Neural cell (in vitro differentiated cells): ENCODE measurements at regions not wholly inside any gene's neighbourhood (a gene's known extent, or its start where the extent isn't known, plus 50 kb on each side); places are given as distances from the start of the nearest gene placed in this dataset.

ENCODE experiments used
- H2AFZ ChIP-seq: fragments of 200-600, 300-800 bp; sonication (generic), shearing (Covaris generic); 2 replicates; pipeline ENCODE4 v1.6.0; 2014; ENCODE audit warnings: low read depth, mild to moderate bottlenecking, antibody characterized with exemption, low read length, moderate library complexity
- H3F3A ChIP-seq: fragments of 200-600 bp; shearing (Covaris generic); 2 replicates; pipeline ENCODE4 v1.6.1; 2016; ENCODE audit warnings: mild to moderate bottlenecking, moderate library complexity, mixed read lengths, antibody characterized with exemption, low read length; ENCODE audit not compliant: insufficient read depth, poor library complexity, severe bottlenecking
- H3K27ac ChIP-seq: fragments of 200-600, 300-800 bp; sonication (generic), shearing (Covaris generic); 2 replicates; pipeline ENCODE4 v1.5.1; 2014; ENCODE audit warnings: mild to moderate bottlenecking, low read length, moderate library complexity
- H3K27me3 ChIP-seq: fragments of 300-800, 200-600 bp; sonication (generic), shearing (Covaris generic); 2 replicates; pipeline ENCODE4 v1.6.0; 2014; ENCODE audit warnings: mild to moderate bottlenecking, low read depth, low read length, moderate library complexity; ENCODE audit not compliant: insufficient read depth
- H3K36me3 ChIP-seq: fragments of 300-800, 200-600 bp; sonication (generic), shearing (Covaris generic); 2 replicates; pipeline ENCODE4 v1.5.1; 2014; ENCODE audit warnings: mild to moderate bottlenecking, antibody characterized with exemption, low read length, moderate library complexity; ENCODE audit not compliant: insufficient read depth
- H3K4me2 ChIP-seq: fragments of 300-800, 200-600 bp; sonication (generic), shearing (Covaris generic); 2 replicates; pipeline ENCODE4 v1.6.0; 2014; ENCODE audit warnings: mild to moderate bottlenecking, low read length
- H3K4me3 ChIP-seq: fragments of 300-800, 200-600 bp; sonication (generic), shearing (Covaris generic); 2 replicates; pipeline ENCODE4 v1.5.1; 2014; ENCODE audit warnings: mild to moderate bottlenecking, low read length, moderate library complexity
- H3K79me2 ChIP-seq: fragments of 200-600 bp; shearing (Covaris generic); replicated peaks from 2 replicates; pipeline ENCODE4 v1.6.0; 2014; ENCODE audit warnings: mild to moderate bottlenecking, low read length, moderate library complexity; ENCODE audit not compliant: insufficient read depth
- H3K9ac ChIP-seq: fragments of 300-800, 200-600 bp; sonication (generic), shearing (Covaris generic); 2 replicates; pipeline ENCODE4 v1.6.1; 2016; ENCODE audit warnings: mild to moderate bottlenecking, low read length, mixed read lengths
- H3K9me2 ChIP-seq: fragments of 200-600 bp; shearing (Covaris generic); 2 replicates; pipeline ENCODE4 v1.6.1; 2016; ENCODE audit warnings: mild to moderate bottlenecking, low read length, mixed read lengths; ENCODE audit not compliant: insufficient read depth
- H3K9me3 ChIP-seq: fragments of 200-600, 300-800 bp; sonication (generic), shearing (Covaris generic); 2 replicates; pipeline ENCODE4 v1.6.1; 2016; ENCODE audit warnings: mild to moderate bottlenecking, mixed run types, low read length, moderate library complexity, mixed read lengths
- H4K20me1 ChIP-seq: fragments of 200-600 bp; shearing (Covaris generic); 2 replicates; pipeline ENCODE4 v1.6.1; 2016; ENCODE audit warnings: mild to moderate bottlenecking, mixed run types; ENCODE audit not compliant: insufficient read depth
- EP300 ChIP-seq: fragments of 450-650 bp; conservative IDR thresholded peaks from 2 replicates; pipeline ENCODE4 v1.6.1; 2014; ENCODE audit warnings: antibody characterized with exemption, mild to moderate bottlenecking, moderate library complexity; ENCODE audit not compliant: poor library complexity, severe bottlenecking
- EZH2 ChIP-seq: fragments of 200-600, 300-800 bp; shearing (Covaris generic), sonication (generic); IDR thresholded peaks from 2 replicates; pipeline ENCODE4 v1.6.1; 2014; ENCODE audit warnings: antibody characterized with exemption, low read length, borderline replicate concordance, mild to moderate bottlenecking; ENCODE audit not compliant: insufficient read depth, poor library complexity, severe bottlenecking
- MXI1 ChIP-seq: fragments of 450-650 bp; conservative IDR thresholded peaks from 2 replicates; pipeline ENCODE4 v1.6.1; 2014; ENCODE audit warnings: antibody characterized with exemption, mild to moderate bottlenecking; ENCODE audit not compliant: poor library complexity, severe bottlenecking
- POLR2AphosphoS5 ChIP-seq: IDR thresholded peaks from 2 replicates; pipeline ENCODE4 v1.6.1; 2012
- RAD21 ChIP-seq: fragments of 450-650 bp; conservative IDR thresholded peaks from 2 replicates; pipeline ENCODE4 v1.6.1; 2014; ENCODE audit warnings: antibody characterized with exemption, mild to moderate bottlenecking, moderate library complexity
- SMC3 ChIP-seq: fragments of 450-650 bp; conservative IDR thresholded peaks from 2 replicates; pipeline ENCODE4 v1.6.1; 2014; ENCODE audit warnings: antibody characterized with exemption, mild to moderate bottlenecking, moderate library complexity; ENCODE audit not compliant: poor library complexity
- TAF1 ChIP-seq: IDR thresholded peaks from 2 replicates; pipeline ENCODE4 v1.6.1; 2012; ENCODE audit warnings: low read depth
- TF ChIP-seq, protein P1 (sequence below): fragments of 450-650 bp; IDR thresholded peaks from 2 replicates; pipeline ENCODE4 v1.5.1; 2014; ENCODE audit warnings: antibody characterized with exemption, mild to moderate bottlenecking, moderate library complexity; ENCODE audit not compliant: poor library complexity, severe bottlenecking
- TF ChIP-seq, protein P2 (sequence below): IDR thresholded peaks from 2 replicates; pipeline ENCODE4 v1.6.1; 2012; ENCODE audit warnings: borderline replicate concordance

DNA sequence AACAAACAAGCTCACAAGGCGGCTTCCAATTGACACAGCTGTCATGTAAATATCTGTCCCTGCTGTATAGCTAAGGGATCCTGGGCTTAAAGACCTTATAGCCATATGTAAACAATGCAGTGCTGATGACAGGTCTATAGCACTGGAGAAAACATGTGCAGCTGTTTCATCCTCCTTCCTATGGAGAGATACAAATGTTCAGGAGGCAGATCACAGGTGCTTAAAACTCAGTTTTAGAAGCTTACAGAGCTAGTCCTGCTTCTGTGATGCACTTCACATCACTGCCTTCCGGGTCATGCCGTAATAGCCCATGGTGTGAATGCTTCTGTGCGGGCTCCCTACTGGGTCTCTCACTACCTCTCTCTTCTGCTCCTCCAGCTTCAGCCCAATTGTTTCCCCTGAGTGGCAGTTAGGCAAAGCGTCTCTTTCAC lies 262.4 kb upstream of the CHST9 start:
- Histone ChIP-seq H3K9me3 (no peaks in the 10 kb centered on the region), H3K4me2 (no peak overlapping the region), H3K9ac (no peak overlapping the region), H3K79me2 (no peaks in the 10 kb centered on the region), H4K20me1 (no peaks in the 10 kb centered on the region), H3K4me3 (no peak overlapping the region), H3K36me3 (no peaks in the 10 kb centered on the region), H3K9me2 (no peaks in the 10 kb centered on the region), H2AFZ (no peak overlapping the region), H3F3A (no peaks in the 10 kb centered on the region), H3K27ac (no peak overlapping the region), H3K27me3 (no peaks in the 10 kb centered on the region)
- no peak for TF ChIP-seq SMC3
- no peak for TF ChIP-seq TAF1
- TF ChIP-seq EP300, result no peak
- TF ChIP-seq MXI1, result no peak
- TF ChIP-seq EZH2, result no peak
- TF ChIP-seq, protein P1, sequence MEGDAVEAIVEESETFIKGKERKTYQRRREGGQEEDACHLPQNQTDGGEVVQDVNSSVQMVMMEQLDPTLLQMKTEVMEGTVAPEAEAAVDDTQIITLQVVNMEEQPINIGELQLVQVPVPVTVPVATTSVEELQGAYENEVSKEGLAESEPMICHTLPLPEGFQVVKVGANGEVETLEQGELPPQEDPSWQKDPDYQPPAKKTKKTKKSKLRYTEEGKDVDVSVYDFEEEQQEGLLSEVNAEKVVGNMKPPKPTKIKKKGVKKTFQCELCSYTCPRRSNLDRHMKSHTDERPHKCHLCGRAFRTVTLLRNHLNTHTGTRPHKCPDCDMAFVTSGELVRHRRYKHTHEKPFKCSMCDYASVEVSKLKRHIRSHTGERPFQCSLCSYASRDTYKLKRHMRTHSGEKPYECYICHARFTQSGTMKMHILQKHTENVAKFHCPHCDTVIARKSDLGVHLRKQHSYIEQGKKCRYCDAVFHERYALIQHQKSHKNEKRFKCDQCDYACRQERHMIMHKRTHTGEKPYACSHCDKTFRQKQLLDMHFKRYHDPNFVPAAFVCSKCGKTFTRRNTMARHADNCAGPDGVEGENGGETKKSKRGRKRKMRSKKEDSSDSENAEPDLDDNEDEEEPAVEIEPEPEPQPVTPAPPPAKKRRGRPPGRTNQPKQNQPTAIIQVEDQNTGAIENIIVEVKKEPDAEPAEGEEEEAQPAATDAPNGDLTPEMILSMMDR, result no peak
- TF ChIP-seq POLR2AphosphoS5, result no peak
- TF ChIP-seq RAD21, result no peak
- TF ChIP-seq, protein P2, sequence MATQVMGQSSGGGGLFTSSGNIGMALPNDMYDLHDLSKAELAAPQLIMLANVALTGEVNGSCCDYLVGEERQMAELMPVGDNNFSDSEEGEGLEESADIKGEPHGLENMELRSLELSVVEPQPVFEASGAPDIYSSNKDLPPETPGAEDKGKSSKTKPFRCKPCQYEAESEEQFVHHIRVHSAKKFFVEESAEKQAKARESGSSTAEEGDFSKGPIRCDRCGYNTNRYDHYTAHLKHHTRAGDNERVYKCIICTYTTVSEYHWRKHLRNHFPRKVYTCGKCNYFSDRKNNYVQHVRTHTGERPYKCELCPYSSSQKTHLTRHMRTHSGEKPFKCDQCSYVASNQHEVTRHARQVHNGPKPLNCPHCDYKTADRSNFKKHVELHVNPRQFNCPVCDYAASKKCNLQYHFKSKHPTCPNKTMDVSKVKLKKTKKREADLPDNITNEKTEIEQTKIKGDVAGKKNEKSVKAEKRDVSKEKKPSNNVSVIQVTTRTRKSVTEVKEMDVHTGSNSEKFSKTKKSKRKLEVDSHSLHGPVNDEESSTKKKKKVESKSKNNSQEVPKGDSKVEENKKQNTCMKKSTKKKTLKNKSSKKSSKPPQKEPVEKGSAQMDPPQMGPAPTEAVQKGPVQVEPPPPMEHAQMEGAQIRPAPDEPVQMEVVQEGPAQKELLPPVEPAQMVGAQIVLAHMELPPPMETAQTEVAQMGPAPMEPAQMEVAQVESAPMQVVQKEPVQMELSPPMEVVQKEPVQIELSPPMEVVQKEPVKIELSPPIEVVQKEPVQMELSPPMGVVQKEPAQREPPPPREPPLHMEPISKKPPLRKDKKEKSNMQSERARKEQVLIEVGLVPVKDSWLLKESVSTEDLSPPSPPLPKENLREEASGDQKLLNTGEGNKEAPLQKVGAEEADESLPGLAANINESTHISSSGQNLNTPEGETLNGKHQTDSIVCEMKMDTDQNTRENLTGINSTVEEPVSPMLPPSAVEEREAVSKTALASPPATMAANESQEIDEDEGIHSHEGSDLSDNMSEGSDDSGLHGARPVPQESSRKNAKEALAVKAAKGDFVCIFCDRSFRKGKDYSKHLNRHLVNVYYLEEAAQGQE, result no peak

DNA sequence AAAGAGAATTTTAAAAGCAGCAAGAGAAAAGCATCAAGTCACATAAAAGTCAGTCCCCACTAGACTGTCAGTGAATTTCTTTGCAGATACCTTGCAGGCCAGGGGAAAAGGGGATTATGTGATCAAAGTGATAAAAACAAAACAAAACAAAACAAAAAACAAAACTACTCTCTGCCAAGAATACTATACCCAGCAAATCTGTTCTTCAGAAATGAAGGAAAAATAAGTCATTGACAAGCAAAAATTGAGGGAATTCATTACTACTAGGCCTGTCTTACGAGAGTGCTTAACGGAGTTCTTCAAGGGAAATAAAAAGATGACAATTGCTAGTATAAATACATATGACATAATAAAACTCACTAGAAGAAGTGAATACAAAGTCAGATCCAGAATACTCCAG lies 245.5 kb upstream of the CHST9 start:
- Histone ChIP-seq H3K27me3 (no peaks in the 10 kb centered on the region), H3K4me2 (no peak overlapping the region), H3K4me3 (no peak overlapping the region), H3K9me2 (no peaks in the 10 kb centered on the region), H3F3A (no peaks in the 10 kb centered on the region), H3K36me3 (no peaks in the 10 kb centered on the region), H3K79me2 (no peaks in the 10 kb centered on the region), H2AFZ (no peak overlapping the region), H4K20me1 (no peaks in the 10 kb centered on the region), H3K27ac (no peak overlapping the region), H3K9me3 (no peaks in the 10 kb centered on the region), H3K9ac (no peak overlapping the region)
- TF ChIP-seq RAD21 (no peak), EP300 (no peak), POLR2AphosphoS5 (no peak), MXI1 (no peak), EZH2 (no peak), SMC3 (no peak), TAF1 (no peak)
- TF ChIP-seq, protein P1, result no peak
- TF ChIP-seq, protein P2, result no peak
